SK-N-SH treated with all-trans-retinoic acid at 6 μM for 48 hours (cell line): ENCODE measurements at regions not wholly inside any gene's neighbourhood (a gene's known extent, or its start where the extent isn't known, plus 50 kb on each side); places are given as distances from the start of the nearest gene placed in this dataset.

ENCODE experiments used
- TCF4 ChIP-seq: fragments of 250-450 bp; sonication (Bioruptor Pico); IDR thresholded peaks from 2 replicates; pipeline ENCODE4 v1.8.0; 2021; ENCODE audit warnings: mild to moderate bottlenecking, moderate library complexity, borderline replicate concordance
- TOX ChIP-seq: fragments of 250-450 bp; sonication (Bioruptor Pico); IDR thresholded peaks from 2 replicates; pipeline ENCODE4 v1.8.0; 2021; ENCODE audit warnings: mild to moderate bottlenecking, moderate library complexity, borderline replicate concordance
- ZNF70 ChIP-seq: fragments of 450-650 bp; formaldehyde crosslinking; IDR thresholded peaks from 2 replicates; pipeline ENCODE4 v1.5.0; 2020; ENCODE audit warnings: mild to moderate bottlenecking, moderate library complexity
- TF ChIP-seq, protein P1 (sequence below): fragments of 250-450 bp; sonication (Bioruptor Pico); IDR thresholded peaks from 2 replicates; pipeline ENCODE4 v1.8.0; 2020; ENCODE audit warnings: mild to moderate bottlenecking, moderate library complexity, borderline replicate concordance
- TF ChIP-seq, protein P2 (sequence below): fragments of 250-450 bp; sonication (Bioruptor Pico); IDR thresholded peaks from 2 replicates; pipeline ENCODE4 v1.5.1; 2020; ENCODE audit warnings: low read depth, mild to moderate bottlenecking, moderate library complexity

- TF ChIP-seq, protein P1, sequence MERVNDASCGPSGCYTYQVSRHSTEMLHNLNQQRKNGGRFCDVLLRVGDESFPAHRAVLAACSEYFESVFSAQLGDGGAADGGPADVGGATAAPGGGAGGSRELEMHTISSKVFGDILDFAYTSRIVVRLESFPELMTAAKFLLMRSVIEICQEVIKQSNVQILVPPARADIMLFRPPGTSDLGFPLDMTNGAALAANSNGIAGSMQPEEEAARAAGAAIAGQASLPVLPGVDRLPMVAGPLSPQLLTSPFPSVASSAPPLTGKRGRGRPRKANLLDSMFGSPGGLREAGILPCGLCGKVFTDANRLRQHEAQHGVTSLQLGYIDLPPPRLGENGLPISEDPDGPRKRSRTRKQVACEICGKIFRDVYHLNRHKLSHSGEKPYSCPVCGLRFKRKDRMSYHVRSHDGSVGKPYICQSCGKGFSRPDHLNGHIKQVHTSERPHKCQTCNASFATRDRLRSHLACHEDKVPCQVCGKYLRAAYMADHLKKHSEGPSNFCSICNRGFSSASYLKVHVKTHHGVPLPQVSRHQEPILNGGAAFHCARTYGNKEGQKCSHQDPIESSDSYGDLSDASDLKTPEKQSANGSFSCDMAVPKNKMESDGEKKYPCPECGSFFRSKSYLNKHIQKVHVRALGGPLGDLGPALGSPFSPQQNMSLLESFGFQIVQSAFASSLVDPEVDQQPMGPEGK (CRISPR knock-in tag): no peak
- TF ChIP-seq ZNF70 (CRISPR knock-in tag) (no peak), TCF4 (CRISPR knock-in tag) (no peak), TOX (CRISPR knock-in tag) (no peak)
- TF ChIP-seq, protein P2, sequence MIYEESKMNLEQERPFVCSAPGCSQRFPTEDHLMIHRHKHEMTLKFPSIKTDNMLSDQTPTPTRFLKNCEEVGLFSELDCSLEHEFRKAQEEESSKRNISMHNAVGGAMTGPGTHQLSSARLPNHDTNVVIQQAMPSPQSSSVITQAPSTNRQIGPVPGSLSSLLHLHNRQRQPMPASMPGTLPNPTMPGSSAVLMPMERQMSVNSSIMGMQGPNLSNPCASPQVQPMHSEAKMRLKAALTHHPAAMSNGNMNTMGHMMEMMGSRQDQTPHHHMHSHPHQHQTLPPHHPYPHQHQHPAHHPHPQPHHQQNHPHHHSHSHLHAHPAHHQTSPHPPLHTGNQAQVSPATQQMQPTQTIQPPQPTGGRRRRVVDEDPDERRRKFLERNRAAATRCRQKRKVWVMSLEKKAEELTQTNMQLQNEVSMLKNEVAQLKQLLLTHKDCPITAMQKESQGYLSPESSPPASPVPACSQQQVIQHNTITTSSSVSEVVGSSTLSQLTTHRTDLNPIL (CRISPR knock-in tag): no peak
Observed at GRCh38 chr21:25467896-25468295, 139.4 kb downstream of the MRPL39 start.
